Transverse colon (tissue), 4 donors: ENCODE measurements at regions not wholly inside any gene's neighbourhood (a gene's known extent, or its start where the extent isn't known, plus 50 kb on each side); places are given as distances from the start of the nearest gene placed in this dataset.

Experiments
- DNase-seq: peaks from one replicate; pipeline ENCODE4 v3.0.0-alpha.2; 2019
- H3K27ac ChIP-seq, 4 donors: fragments of 200-600 bp; sonication (generic); 2 replicates each; pipeline ENCODE4 v1.5.1; 2016 to 2018; ENCODE audit warnings: inconsistent platforms in 4 of 4
- H3K27me3 ChIP-seq: fragments of 200-600 bp; sonication (generic); 2 replicates; pipeline ENCODE4 v1.5.1; 2017; ENCODE audit warnings: inconsistent platforms
- H3K36me3 ChIP-seq, 4 donors: fragments of 200-600 bp; sonication (generic); 2 replicates each; pipeline ENCODE4 v1.5.1; 2017 to 2019; ENCODE audit warnings: inconsistent platforms in 4 of 4
- H3K4me1 ChIP-seq, 4 donors: fragments of 200-600 bp; sonication (generic); 2 replicates each; pipeline ENCODE4 v1.5.1; 2017 to 2020; ENCODE audit warnings: inconsistent platforms in 4 of 4
- H3K4me3 ChIP-seq, 4 donors: fragments of 200-600 bp; sonication (generic); 1 replicate in 1 of 4; 2 replicates in 3 of 4; pipeline versions ENCODE4 v1.5.1 to v1.6.1; 2017 to 2019; ENCODE audit warnings: inconsistent platforms in 4 of 4
- H3K9me3 ChIP-seq, 2 donors: fragments of 200-600 bp; sonication (generic); 2 replicates each; pipeline ENCODE4 v1.5.1; 2017 to 2019; ENCODE audit warnings: inconsistent platforms in 2 of 2
- CTCF ChIP-seq, 5 experiments: fragments of 200-600 bp in 3 of 5; fragments of 450-650 bp in 2 of 5; sonication (generic) in 3 of 5; IDR thresholded peaks; 1 replicate in 2 of 5; 2 replicates in 3 of 5; pipeline ENCODE4 v1.5.1; 2016 to 2017; ENCODE audit warnings: antibody characterized with exemption in 5 of 5, inconsistent platforms in 3 of 5, mild to moderate bottlenecking in 2 of 5, moderate library complexity in 1 of 5
- EP300 ChIP-seq: sonication (generic); formaldehyde crosslinking; IDR thresholded peaks from one replicate; pipeline ENCODE4 v1.6.1; 2017; ENCODE audit warnings: antibody characterized with exemption, low read depth
- POLR2A ChIP-seq: fragments of 450-650 bp; IDR thresholded peaks from one replicate; pipeline ENCODE4 v1.6.1; 2016; ENCODE audit warnings: antibody characterized with exemption, mild to moderate bottlenecking, moderate library complexity
- POLR2AphosphoS5 ChIP-seq, 3 donors: sonication (generic); formaldehyde crosslinking; IDR thresholded peaks; one replicate each; pipeline ENCODE4 v1.6.1; 2016; ENCODE audit warnings: antibody characterized with exemption in 3 of 3
- WGBS, 2 donors: methylation state at CpG; one replicate each; pipeline ENCODE4 v1.1.5; 2018; ENCODE audit warnings: low coverage in 1 of 2; 5-methylcytosine and 5-hydroxymethylcytosine counted together
- in situ Hi-C, 4 donors: fragments of 200-750 bp; cut with MboI; loops; one replicate each; pipeline versions ENCODE4 v1.15.0 to v1.15.1; 2017; ENCODE audit warnings: low sequenced_read_pairs in 3 of 4, low pct_ligation_motif_present in 1 of 4, low pct_unique_long_range_greater_than_20kb in 1 of 4
- intact Hi-C: fragments of 100-400 bp; cut with DNase I; formaldehyde crosslinking; loops from one replicate; pipeline ENCODE4 v1.15.1; 2023; ENCODE audit warnings: low total_unique reads

- no peaks in the 10 kb centered on the region for H3K36me3 ChIP-seq
- 71 to 78% methylated on average over 1 of the region's 1 CpG for WGBS, 2 donors
- H3K27me3 ChIP-seq = no peaks in the 10 kb centered on the region
- TF ChIP-seq POLR2A (no peak), CTCF (IDR thresholded peaks at IDR 0.05) (no peak), EP300 (no peak), POLR2AphosphoS5 (IDR thresholded peaks at IDR 0.05) (no peak)
- no peak overlapping the region for H3K4me3 ChIP-seq
- in situ Hi-C loops = loop anchor here in 1 of 4 donors (25.0 kb wide), 1 partner anchor 238 kb away; the partner anchor contains the start of gene MEIS1
- no peak overlapping the region for H3K27ac ChIP-seq
- no peaks in the 10 kb centered on the region for H3K4me1 ChIP-seq
- H3K9me3 ChIP-seq = no peaks in the 10 kb centered on the region
- intact Hi-C loops = no loop called here
- DNase-seq = no peak
These were observed 240.7 kb downstream of the MEIS1 start for GRCh38 chr2:66675591-66675990.

- Histone ChIP-seq H3K27me3 (no peaks in the 10 kb centered on the region), H3K27ac (no peak overlapping the region), H3K4me1 (peaks cover 0 to 12% (median 4%) of the 10 kb centered on the region in 4 donors), H3K4me3 (no peak overlapping the region), H3K36me3 (no peaks in the 10 kb centered on the region), H3K9me3 (no peaks in the 10 kb centered on the region)
- in situ Hi-C loops = loop anchor here in 1 of 4 donors (25.0 kb wide), 1 partner anchor 242 kb away; the partner anchor contains the start of gene MEIS1
- intact Hi-C loops = no loop called here
- TF ChIP-seq POLR2A = no peak
- no peak for TF ChIP-seq EP300
- TF ChIP-seq POLR2AphosphoS5 (IDR thresholded peaks at IDR 0.05) = no peak
- no peak for TF ChIP-seq CTCF (IDR thresholded peaks at IDR 0.05)
- DNase-seq = no peak
- 82% methylated on average over 2 of the region's 2 CpGs; no CpG with 5 or more reads in 1 of the 2 donors for WGBS, 2 donors
These were observed 244.5 kb downstream of the MEIS1 start for GRCh38 chr2:66679442-66679841.

- Histone ChIP-seq H3K4me3 (no peak overlapping the region), H3K27me3 (no peaks in the 10 kb centered on the region), H3K27ac (peak overlapping the region in 1 of 4 donors; percentile 32), H3K36me3 (no peaks in the 10 kb centered on the region), H3K4me1 (peaks cover 0 to 12% (median 4%) of the 10 kb centered on the region in 4 donors), H3K9me3 (no peaks in the 10 kb centered on the region)
- intact Hi-C loops = no loop called here
- in situ Hi-C loops = loop anchor here in 1 of 4 donors (25.0 kb wide), 1 partner anchor 245 kb away; the partner anchor contains the start of gene MEIS1
- WGBS, 2 donors = 28 to 59% methylated on average over 4 to 5 of the region's 5 CpGs
- TF ChIP-seq CTCF (IDR thresholded peaks at IDR 0.05) (no peak), POLR2AphosphoS5 (IDR thresholded peaks at IDR 0.05) (no peak)
- DNase-seq = no peak
These were observed 247.6 kb downstream of the MEIS1 start for GRCh38 chr2:66682476-66682875.

GRCh38 chr2:66683064-66683463 is 248.1 kb downstream of the MEIS1 start:
- intact Hi-C loops (no loop called here), in situ Hi-C loops (loop anchor here in 1 of 4 donors (25.0 kb wide), 1 partner anchor 246 kb away; the partner anchor contains the start of gene MEIS1)
- H3K27me3 ChIP-seq = no peaks in the 10 kb centered on the region
- H3K36me3 ChIP-seq = no peaks in the 10 kb centered on the region
- peak overlapping the region in 2 of 4 donors; percentile 17 to 32 for H3K27ac ChIP-seq
- peaks cover 0 to 12% (median 4%) of the 10 kb centered on the region in 4 donors for H3K4me1 ChIP-seq
- no peak for TF ChIP-seq CTCF (IDR thresholded peaks at IDR 0.05)
- no peak for TF ChIP-seq POLR2AphosphoS5 (IDR thresholded peaks at IDR 0.05)
- no peak for TF ChIP-seq EP300
- no peak for TF ChIP-seq POLR2A
- H3K9me3 ChIP-seq = no peaks in the 10 kb centered on the region
- H3K4me3 ChIP-seq = no peak overlapping the region
- 71 to 74% methylated on average over 3 of the region's 3 CpGs for WGBS, 2 donors
- no peak for DNase-seq
